Ovary (tissue), 3 donors: ENCODE measurements at regions not wholly inside any gene's neighbourhood (a gene's known extent, or its start where the extent isn't known, plus 50 kb on each side); places are given as distances from the start of the nearest gene placed in this dataset.

Experiments used
- CTCF ChIP-seq, 3 donors: fragments of 450-650 bp in 2 of 3; fragments of 200-600 bp in 1 of 3; IDR thresholded peaks; one replicate each; pipeline versions ENCODE4 v1.5.1 to v1.8.0; 2016 to 2022; ENCODE audit warnings: antibody characterized with exemption in 3 of 3, mild to moderate bottlenecking in 1 of 3
- EP300 ChIP-seq: sonication (generic); formaldehyde crosslinking; IDR thresholded peaks from one replicate; pipeline ENCODE4 v1.6.1; 2017; ENCODE audit warnings: antibody characterized with exemption
- POLR2A ChIP-seq: fragments of 450-650 bp; IDR thresholded peaks from one replicate; pipeline ENCODE4 v1.6.1; 2017; ENCODE audit warnings: antibody characterized with exemption, mild to moderate bottlenecking, moderate library complexity
- donor health status: DM: no; HTN: no; CAD: no.

- TF ChIP-seq EP300: no peak
- no peak for TF ChIP-seq CTCF (IDR thresholded peaks at IDR 0.05)
- no peak for TF ChIP-seq POLR2A
These were observed 147.3 kb upstream of the GPC6 start for GRCh38 chr13:93079294-93079693.
